GM12891 (cell line): ENCODE measurements at regions not wholly inside any gene's neighbourhood (a gene's known extent, or its start where the extent isn't known, plus 50 kb on each side); places are given as distances from the start of the nearest gene placed in this dataset.

Experiments used
- DNase-seq: peaks from one replicate; pipeline ENCODE4 v3.0.0; 2011; ENCODE audit warnings: low spot score; ENCODE audit not compliant: insufficient read length
- FAIRE-seq: peaks from 2 replicates; lab custom pipeline; 2011; peaks lifted over from hg19 to GRCh38; lab: Jason Lieb, UNC
- PAX5 ChIP-seq: IDR thresholded peaks from 2 replicates; pipeline ENCODE4 v1.6.1; 2011; ENCODE audit warnings: low read length, moderate library complexity, mild to moderate bottlenecking; ENCODE audit not compliant: insufficient read depth, severe bottlenecking
- POLR2A ChIP-seq: IDR thresholded peaks from 2 replicates; pipeline ENCODE4 v1.6.1; 2011; ENCODE audit warnings: low read depth, low read length, control low read depth
- POLR2AphosphoS5 ChIP-seq: IDR thresholded peaks from 2 replicates; pipeline ENCODE4 v1.6.1; 2011; ENCODE audit warnings: low read depth, low read length, control low read depth
- POU2F2 ChIP-seq: IDR thresholded peaks from 2 replicates; pipeline ENCODE4 v1.6.1; 2011; ENCODE audit warnings: low read depth, mild to moderate bottlenecking, control low read depth, low read length, moderate library complexity
- SPI1 ChIP-seq: IDR thresholded peaks from 2 replicates; pipeline ENCODE4 v1.6.1; 2011; ENCODE audit warnings: low read depth, low read length, control low read depth
- TAF1 ChIP-seq: IDR thresholded peaks from 2 replicates; pipeline ENCODE4 v1.6.1; 2011; ENCODE audit warnings: low read depth, low read length, control low read depth

DNA sequence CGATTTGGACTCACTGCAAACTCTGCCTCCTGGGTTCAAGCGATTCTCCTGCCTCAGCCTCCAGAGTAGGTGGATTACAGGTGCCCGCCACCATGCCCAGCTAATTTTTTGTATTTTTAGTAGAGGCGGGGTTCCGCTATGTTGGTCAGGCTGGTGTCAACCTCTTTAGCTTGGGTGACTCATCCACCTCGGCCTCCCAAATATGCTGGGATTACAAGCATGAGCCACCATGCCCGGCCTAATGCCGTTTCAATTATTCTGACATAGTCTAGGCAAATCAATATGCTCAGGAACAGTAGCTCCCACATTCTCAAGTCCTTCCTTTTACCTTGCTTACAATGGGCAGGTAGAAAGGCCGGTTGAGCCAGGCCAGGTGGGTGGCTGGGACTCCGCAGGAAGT lies 82.0 kb upstream of the EEA1 start:
- DNase-seq (no peak), FAIRE-seq (no peak)
- no peak for TF ChIP-seq POU2F2
- TF ChIP-seq PAX5 = no peak
- no peak for TF ChIP-seq SPI1
- no peak for TF ChIP-seq POLR2A

DNA sequence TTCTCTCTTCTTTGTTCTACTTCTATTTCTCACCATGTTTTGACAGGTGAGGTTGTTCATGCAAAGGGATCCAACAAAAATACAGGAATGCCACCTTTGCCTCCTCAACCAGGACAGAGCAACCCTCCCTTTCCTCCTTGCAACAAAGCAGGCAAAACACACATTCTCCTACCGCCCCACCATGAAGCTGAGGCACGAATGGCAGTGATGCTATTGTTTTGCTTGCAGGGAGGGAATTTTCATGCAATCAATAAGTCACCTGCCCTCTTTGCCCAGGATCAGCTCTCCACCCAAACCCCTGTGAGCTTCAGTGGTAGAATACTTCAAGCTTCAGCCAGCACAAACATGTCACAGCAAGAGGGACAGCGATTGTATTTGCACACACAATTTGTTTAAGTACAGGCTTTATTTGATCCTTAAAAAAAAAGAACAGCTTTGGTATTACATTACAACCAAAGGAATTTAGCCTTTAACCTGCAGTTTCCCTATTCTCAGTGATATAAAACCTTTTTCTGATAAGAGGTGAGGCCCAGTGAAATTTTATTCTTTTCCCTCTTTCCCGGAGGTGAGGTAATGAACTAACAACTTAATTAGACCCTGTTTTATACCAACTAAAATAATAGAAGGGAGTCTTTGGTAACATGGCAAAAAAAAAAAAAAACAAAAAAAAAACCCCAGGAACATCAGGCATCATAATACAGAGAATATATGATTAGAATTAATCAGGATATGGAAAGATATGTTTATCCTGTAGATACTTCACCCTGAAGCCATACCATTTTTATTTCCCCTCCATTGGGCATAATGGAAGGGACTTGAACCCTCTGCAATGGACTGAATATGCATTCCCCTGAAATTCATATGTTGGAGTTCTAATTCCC lies 87.0 kb upstream of the EEA1 start:
- FAIRE-seq (no peak), DNase-seq (no peak)

DNA sequence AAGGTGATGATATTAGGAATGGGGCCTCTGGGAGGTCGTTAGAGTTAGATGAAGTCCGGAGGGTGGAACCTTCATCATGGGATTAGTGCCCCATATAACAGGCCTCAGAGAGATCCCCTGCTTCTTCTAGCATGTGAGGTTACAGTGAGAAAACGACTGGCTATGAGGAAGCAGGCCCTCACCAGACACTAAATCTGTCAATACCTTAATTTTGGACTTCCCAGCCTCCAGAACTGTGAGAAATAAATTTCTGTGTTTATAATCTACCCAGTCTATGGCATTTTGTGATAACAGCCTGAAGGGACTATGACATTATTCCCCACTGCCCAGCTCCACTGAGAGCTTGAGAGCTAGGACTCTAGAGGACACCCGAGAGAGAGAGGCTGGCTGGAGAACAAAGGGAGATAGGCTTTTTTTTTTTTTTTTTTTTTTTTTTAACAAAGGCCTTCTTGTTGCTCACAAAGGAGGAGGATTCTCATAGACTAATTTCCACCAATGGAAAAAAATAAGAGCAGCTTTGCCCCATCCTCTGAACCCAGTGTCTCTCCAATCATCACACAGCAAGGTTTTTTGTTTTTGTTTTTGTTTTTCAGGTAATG lies 87.8 kb upstream of the EEA1 start:
- no peak for DNase-seq
- FAIRE-seq = no peak
- TF ChIP-seq POLR2AphosphoS5 (no peak), PAX5 (no peak), SPI1 (no peak), POU2F2 (no peak), TAF1 (no peak), POLR2A (no peak)

More for the DNA sequence above, 87.0 kb upstream of the EEA1 start:
- no peak for TF ChIP-seq TAF1
- TF ChIP-seq POLR2AphosphoS5 = no peak
- TF ChIP-seq PAX5 = no peak
- TF ChIP-seq SPI1 = no peak
- no peak for TF ChIP-seq POLR2A
- TF ChIP-seq POU2F2 = no peak

DNA sequence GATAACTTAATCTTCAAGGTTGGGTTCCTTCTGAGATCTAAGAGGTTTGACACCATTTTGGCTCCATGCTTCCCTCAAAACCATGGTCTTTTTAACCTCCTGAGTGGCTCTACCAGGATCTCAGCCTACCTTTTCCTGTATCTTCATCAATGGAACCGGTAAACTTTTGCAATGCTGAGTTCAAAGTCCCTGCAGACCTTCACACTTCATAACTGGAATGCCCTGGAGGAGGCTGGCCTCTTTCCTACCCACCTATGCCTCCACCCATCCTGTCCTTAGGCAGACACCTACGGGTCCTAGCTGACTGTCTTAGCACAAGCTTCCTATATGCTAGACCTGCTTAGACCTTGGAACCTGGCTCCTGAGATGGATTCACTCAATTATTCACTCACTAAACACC lies 89.5 kb upstream of the EEA1 start:
- no peak for FAIRE-seq
- TF ChIP-seq POU2F2 (no peak), TAF1 (no peak), POLR2A (no peak), POLR2AphosphoS5 (no peak), SPI1 (no peak), PAX5 (no peak)
- no peak for DNase-seq

DNA sequence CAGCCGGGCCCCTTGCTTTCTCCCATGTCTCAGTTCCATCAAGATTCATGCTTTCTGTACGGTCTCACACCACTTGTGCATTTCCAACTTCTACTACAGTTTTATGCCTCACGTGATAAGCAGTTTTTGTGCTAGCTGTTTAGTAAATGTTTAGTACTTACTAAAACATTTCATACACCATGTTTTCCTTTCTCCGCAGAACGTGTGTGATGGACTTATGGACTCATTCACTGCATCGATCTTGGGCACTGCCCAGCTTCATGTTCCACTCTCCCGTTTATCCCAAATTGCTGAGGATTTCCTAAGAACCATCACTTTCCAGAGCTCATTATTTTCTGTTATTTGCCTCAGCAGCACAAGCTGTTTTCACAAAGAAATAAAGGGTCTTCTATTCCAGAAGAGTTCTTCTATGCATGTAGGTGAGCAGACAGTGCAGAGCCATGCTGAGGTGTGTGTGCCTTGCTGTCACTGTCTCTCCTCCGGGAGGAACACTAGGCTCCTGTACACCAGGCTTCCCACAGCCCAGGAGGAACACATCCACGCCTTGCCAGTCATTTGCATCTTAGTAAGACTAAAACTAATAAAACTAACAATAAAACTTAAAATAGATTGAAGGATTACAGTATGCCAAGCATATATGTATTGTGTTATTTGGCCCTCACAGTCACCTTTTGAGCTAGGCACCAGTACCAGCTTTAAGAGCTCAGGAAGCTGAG lies 90.3 kb upstream of the EEA1 start:
- no peak for FAIRE-seq
- no peak for TF ChIP-seq SPI1
- no peak for TF ChIP-seq POLR2A
- TF ChIP-seq TAF1 = no peak
- TF ChIP-seq POU2F2 = no peak
- TF ChIP-seq POLR2AphosphoS5 = no peak
- no peak for TF ChIP-seq PAX5
- DNase-seq = no peak

DNA sequence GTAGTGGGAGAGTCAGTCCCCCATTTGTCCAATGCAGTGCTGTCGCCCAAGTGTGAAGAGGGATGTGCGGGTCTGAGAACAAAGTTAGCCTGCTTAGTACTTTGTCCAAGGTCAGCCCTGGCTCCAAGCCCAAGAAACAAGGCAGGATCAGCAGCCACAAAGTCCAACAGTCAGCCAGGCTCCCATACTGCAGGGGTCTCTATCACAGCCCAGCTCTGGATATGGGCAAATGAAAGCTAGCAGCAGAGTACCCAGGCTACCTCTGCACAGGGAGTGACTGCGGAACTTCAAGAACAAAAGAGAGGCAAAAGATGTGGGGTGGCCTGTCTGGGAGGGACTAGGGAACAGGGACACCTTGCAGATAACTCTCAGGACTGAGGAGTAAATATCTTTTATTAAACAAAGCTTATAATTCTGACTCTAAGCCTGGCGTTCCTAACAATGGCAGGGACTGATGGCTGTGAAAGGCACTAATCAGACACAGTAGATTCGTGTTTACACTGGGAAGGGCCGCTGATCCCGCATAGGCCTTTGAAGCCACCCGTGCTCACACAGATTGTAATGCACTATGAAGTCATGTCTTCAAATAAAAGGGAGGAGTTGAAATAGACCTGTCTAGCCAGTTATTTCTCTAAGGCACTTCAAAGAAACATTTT lies 91.0 kb upstream of the EEA1 start:
- no peak for TF ChIP-seq POLR2A
- TF ChIP-seq PAX5 = no peak
- TF ChIP-seq SPI1 = no peak
- no peak for TF ChIP-seq POLR2AphosphoS5
- no peak for TF ChIP-seq POU2F2
- no peak for TF ChIP-seq TAF1
- FAIRE-seq = no peak
- no peak for DNase-seq

DNA sequence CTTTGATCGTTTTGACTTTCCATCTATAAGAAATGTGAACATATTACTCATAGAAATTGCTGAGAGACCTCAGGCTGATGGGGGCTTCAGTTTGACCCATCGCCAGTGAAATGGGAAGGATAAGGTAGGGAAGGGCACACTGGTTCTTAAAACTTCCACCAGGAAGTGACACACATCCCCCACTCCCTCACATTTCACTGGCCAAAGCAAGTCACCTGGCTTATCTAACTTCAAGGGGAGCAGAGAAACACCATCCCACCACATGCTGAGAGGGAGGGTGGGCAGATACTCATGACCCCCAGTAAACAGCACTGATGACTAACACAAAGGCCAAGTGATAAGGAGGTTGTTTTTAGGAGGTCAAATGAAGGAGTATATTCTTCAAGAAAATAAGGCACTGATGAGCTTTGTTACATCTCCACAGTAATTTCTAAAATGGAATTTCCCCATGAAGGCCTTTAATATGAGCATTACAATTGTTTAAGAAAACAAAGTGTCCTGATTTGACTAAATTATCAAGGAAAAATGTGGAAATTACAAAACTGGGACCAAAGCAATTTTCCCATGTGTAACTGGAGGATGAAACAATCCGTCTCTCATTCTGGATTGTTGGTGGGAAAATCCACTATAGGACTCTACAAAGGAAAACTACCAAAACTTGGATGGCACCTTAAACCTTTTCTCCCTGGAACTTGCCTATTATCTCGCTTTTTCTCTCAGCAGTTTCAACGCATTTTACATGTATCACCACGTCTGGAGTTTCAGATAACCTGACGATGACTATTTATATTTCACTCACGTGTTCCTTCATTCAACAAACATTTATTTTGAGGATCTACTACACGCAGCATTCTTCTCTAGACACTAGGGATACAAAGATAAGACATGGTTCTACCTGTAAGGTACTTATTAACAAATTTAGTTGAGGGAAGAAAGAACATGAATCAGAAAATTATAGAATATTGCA lies 91.8 kb upstream of the EEA1 start:
- no peak for DNase-seq
- TF ChIP-seq PAX5 = no peak
- no peak for FAIRE-seq

DNA sequence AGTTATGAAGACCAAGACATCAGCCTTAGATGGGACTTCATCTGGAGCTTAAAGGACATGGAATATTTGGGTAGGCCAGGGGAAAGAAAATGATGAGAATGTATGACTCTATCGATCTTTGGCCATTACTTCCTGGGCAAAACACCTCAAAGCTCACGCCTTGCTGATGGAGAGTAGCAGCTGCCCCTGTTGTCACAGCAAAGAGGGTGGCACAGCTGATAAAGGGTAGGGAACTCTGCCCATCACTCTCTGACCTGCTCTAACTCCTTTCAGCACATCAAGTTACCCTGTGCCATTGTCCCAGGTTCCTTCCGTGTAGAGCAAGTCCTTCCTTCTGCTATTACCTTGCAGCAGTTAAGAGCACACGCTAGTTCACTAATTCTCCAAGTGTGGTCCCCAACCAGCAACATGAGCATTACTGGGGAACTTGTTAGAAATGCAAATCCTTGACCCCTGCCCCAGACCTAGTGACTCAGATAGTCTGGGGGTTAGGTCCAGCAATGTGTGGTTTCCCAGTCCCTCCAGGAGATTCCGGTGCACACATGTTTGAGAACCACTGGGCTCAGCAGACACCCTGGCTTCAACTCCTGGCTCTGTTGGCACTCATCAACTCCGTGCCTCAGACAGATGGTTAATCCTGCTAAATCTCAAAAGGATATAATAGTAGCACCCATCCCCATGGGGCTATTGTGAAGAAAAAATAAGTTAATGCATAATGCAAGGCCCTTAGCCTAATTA lies 93.7 kb upstream of the EEA1 start:
- FAIRE-seq (no peak), DNase-seq (no peak)
- TF ChIP-seq SPI1 = no peak
- TF ChIP-seq PAX5 = no peak
- TF ChIP-seq POLR2A = no peak
- no peak for TF ChIP-seq POU2F2
- no peak for TF ChIP-seq POLR2AphosphoS5
- TF ChIP-seq TAF1 = no peak
